ENCODE measurements at regions not wholly inside any gene's neighbourhood (a gene's known extent, or its start where the extent isn't known, plus 50 kb on each side); places are given as distances from the start of the nearest gene placed in this dataset.

DNA sequence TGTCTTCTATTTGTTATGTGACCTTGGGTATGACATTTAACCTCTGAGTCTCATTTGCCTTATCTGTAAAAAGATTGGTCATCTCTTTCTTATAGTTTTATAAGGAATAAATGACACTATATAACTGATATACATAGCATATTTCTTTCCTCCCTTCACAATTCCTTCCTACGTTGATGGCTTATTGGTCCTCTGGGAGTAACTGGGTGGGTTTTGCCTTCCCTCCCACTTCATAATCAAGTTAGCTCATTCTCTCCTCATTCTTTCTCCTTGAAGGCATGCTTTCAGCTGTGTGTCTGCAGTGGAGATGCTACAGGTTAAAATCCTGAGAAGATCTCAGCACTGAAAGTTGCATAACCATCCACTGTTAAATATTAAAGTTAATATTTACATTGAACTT, 382.4 kb downstream of the TMEM38B start:
- TF ChIP-seq SIN3A (IDR thresholded peaks at IDR 0.05; ENCODE audit: borderline replicate concordance, insufficient read depth, low read length) (no peak), REST (IDR thresholded peaks at IDR 0.05; ENCODE audit: insufficient read depth in 1 of 2, low read depth in 2 of 2, low read length in 2 of 2) (no peak), TAF1 (IDR thresholded peaks at IDR 0.05; ENCODE audit: borderline replicate concordance, insufficient read depth, low read length) (no peak), POLR2AphosphoS5 (IDR thresholded peaks at IDR 0.05; ENCODE audit: low read depth, low read length) (no peak), FOXP2 (optimal IDR thresholded peaks at IDR 0.05; ENCODE audit: borderline replicate concordance, extremely low read depth, extremely low read length, insufficient read depth) (no peak)

GRCh38 chr9:106077731-106078130, 383.4 kb downstream of the TMEM38B start:
- no peak for TF ChIP-seq TAF1 (IDR thresholded peaks at IDR 0.05; ENCODE audit: borderline replicate concordance, insufficient read depth, low read length)
- no peak for TF ChIP-seq REST (IDR thresholded peaks at IDR 0.05; ENCODE audit: insufficient read depth in 1 of 2, low read depth in 2 of 2, low read length in 2 of 2)
- TF ChIP-seq SIN3A (IDR thresholded peaks at IDR 0.05; ENCODE audit: borderline replicate concordance, insufficient read depth, low read length): no peak
- no peak for TF ChIP-seq POLR2AphosphoS5 (IDR thresholded peaks at IDR 0.05; ENCODE audit: low read depth, low read length)
- no peak for TF ChIP-seq FOXP2 (optimal IDR thresholded peaks at IDR 0.05; ENCODE audit: borderline replicate concordance, extremely low read depth, extremely low read length, insufficient read depth)

GRCh38 chr9:106082621-106083020, 388.3 kb downstream of the TMEM38B start:
- TF ChIP-seq SIN3A (IDR thresholded peaks at IDR 0.05; ENCODE audit: borderline replicate concordance, insufficient read depth, low read length) (no peak), POLR2AphosphoS5 (IDR thresholded peaks at IDR 0.05; ENCODE audit: low read depth, low read length) (no peak), TAF1 (IDR thresholded peaks at IDR 0.05; ENCODE audit: borderline replicate concordance, insufficient read depth, low read length) (no peak), REST (IDR thresholded peaks at IDR 0.05; ENCODE audit: insufficient read depth in 1 of 2, low read depth in 2 of 2, low read length in 2 of 2) (no peak), FOXP2 (optimal IDR thresholded peaks at IDR 0.05; ENCODE audit: borderline replicate concordance, extremely low read depth, extremely low read length, insufficient read depth) (no peak)

DNA sequence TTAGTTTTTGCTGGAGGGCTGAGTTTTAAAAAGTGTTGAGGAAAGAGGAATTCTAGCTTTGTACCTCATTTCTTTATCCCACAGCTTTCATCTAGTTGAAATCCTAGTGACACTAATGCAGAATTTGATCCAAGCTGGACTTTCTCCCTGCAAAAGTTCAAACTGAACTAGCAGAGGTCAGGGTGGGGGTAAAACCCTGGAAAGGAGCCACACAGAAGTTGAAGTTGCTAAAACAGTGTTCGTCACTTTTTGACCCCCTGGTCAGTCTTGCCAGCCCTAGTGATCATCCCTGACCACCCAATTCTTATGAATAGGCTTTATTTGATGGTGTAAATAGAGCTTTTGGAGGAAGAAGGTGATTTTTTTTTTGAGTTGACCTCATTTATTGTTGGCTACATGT, 390.4 kb downstream of the TMEM38B start:
- TF ChIP-seq TAF1 (IDR thresholded peaks at IDR 0.05; ENCODE audit: borderline replicate concordance, insufficient read depth, low read length) (no peak), REST (IDR thresholded peaks at IDR 0.05; ENCODE audit: insufficient read depth in 1 of 2, low read depth in 2 of 2, low read length in 2 of 2) (no peak), SIN3A (IDR thresholded peaks at IDR 0.05; ENCODE audit: borderline replicate concordance, insufficient read depth, low read length) (no peak), FOXP2 (optimal IDR thresholded peaks at IDR 0.05; ENCODE audit: borderline replicate concordance, extremely low read depth, extremely low read length, insufficient read depth) (no peak), POLR2AphosphoS5 (IDR thresholded peaks at IDR 0.05; ENCODE audit: low read depth, low read length) (no peak)

- TF ChIP-seq POLR2AphosphoS5 (IDR thresholded peaks at IDR 0.05; ENCODE audit: low read depth, low read length) (no peak), TAF1 (IDR thresholded peaks at IDR 0.05; ENCODE audit: borderline replicate concordance, insufficient read depth, low read length) (no peak), REST (IDR thresholded peaks at IDR 0.05; ENCODE audit: insufficient read depth in 1 of 2, low read depth in 2 of 2, low read length in 2 of 2) (no peak), FOXP2 (optimal IDR thresholded peaks at IDR 0.05; ENCODE audit: borderline replicate concordance, extremely low read depth, extremely low read length, insufficient read depth) (no peak), SIN3A (IDR thresholded peaks at IDR 0.05; ENCODE audit: borderline replicate concordance, insufficient read depth, low read length) (no peak)
Measured at GRCh38 chr9:106085479-106085878, 391.1 kb downstream of the TMEM38B start.

Measured in PFSK-1 (cell line).